Left lung (tissue), 4 donors: ENCODE measurements at regions not wholly inside any gene's neighbourhood (a gene's known extent, or its start where the extent isn't known, plus 50 kb on each side); places are given as distances from the start of the nearest gene placed in this dataset.

Source experiments
- ATAC-seq: fragments of 200-7000 bp; cut with Tn5 transposase; one replicate; pipeline ENCODE4 v1.9.1; 2020; ENCODE audit warnings: moderate library complexity
- DNase-seq, 4 donors: peaks; one replicate each; pipeline ENCODE4 v3.0.0-alpha.2; 2013 to 2020
- H3K27ac ChIP-seq, 2 donors: fragments of 200-600 bp; sonication (generic) in 1 of 2; one replicate each; pipeline versions ENCODE4 v1.5.0 to v1.8.0; 2020 to 2021
- H3K27me3 ChIP-seq, 2 donors: fragments of 200-600 bp; sonication (generic) in 1 of 2; one replicate each; pipeline versions ENCODE4 v1.5.0 to v1.8.0; 2020 to 2021
- H3K36me3 ChIP-seq, 2 donors: fragments of 200-600 bp; sonication (generic) in 1 of 2; one replicate each; pipeline versions ENCODE4 v1.5.0 to v1.8.0; 2020 to 2021
- H3K4me1 ChIP-seq, 2 donors: fragments of 200-600 bp; one replicate each; pipeline ENCODE4 v1.8.0; 2021
- H3K4me3 ChIP-seq, 2 donors: fragments of 200-600 bp; sonication (generic) in 1 of 2; one replicate each; pipeline versions ENCODE4 v1.5.0 to v1.8.0; 2020 to 2021; ENCODE audit warnings: mild to moderate bottlenecking in 1 of 2
- H3K9me3 ChIP-seq, 2 donors: fragments of 200-600 bp; sonication (generic) in 1 of 2; one replicate each; pipeline versions ENCODE4 v1.5.0 to v1.8.0; 2020 to 2021
- intact Hi-C, 2 donors: fragments of 100-400 bp; cut with DNase I; formaldehyde crosslinking; loops; one replicate each; pipeline versions ENCODE4 v1.11.2 to v1.14.2; 2022
- TF ChIP-seq, protein P1 (sequence below), 2 donors: fragments of 200-600 bp; sonication (generic) in 1 of 2; IDR thresholded peaks; one replicate each; pipeline versions ENCODE4 v1.5.0 to v1.8.0; 2021; ENCODE audit warnings: antibody characterized with exemption in 2 of 2
- donor health status: DM: no; HTN: yes; CAD: no.
- donor health status: DM: no; HTN: no; CAD: no.

DNA sequence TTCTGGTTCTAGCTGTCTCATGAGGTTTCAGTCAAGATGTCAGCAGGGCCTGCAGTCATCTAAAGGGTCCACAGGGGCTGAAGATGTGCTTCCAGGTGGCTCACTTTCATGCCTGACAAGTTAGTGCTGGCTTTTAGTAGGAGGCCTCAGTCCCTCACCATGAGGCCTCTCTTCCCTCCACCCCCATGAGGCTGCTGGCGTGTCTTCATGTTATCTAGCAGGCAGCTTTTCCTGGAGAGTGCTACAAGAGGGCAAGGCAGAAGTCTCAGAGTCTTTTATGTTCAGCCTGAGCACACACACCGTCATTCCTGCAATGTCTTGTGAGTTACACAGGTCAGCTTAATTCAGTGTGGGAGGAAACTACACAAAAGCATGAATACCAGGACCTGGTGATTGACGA, 769.9 kb downstream of the HDGFL1 start:
- ATAC-seq, result no peak

DNA sequence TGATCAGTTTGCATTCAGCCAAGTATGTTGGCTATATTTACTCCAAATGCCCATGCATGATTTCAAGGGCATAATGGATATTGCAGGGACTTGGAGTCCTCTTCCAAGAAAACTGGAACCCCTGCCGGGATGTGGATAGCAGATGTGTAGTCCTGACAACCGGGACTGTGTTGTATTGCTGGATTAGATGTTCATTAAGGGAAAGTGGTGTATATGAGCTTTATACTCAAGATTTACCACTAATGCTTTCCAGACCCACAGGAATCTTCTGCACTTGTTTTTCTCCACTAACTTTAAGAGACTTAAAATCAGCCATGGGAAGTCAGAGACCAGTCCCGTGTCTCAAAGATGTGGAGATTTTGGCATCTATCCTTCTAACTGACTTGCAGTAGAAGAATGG, 770.9 kb downstream of the HDGFL1 start:
- no peak overlapping the region for H3K27ac ChIP-seq
- H3K9me3 ChIP-seq, result peaks cover 0 to 8% of the 10 kb centered on the region in 2 donors
- ATAC-seq (no peak), DNase-seq (no peak)
- H3K27me3 ChIP-seq, result no peaks in the 10 kb centered on the region
- TF ChIP-seq, protein P1, sequence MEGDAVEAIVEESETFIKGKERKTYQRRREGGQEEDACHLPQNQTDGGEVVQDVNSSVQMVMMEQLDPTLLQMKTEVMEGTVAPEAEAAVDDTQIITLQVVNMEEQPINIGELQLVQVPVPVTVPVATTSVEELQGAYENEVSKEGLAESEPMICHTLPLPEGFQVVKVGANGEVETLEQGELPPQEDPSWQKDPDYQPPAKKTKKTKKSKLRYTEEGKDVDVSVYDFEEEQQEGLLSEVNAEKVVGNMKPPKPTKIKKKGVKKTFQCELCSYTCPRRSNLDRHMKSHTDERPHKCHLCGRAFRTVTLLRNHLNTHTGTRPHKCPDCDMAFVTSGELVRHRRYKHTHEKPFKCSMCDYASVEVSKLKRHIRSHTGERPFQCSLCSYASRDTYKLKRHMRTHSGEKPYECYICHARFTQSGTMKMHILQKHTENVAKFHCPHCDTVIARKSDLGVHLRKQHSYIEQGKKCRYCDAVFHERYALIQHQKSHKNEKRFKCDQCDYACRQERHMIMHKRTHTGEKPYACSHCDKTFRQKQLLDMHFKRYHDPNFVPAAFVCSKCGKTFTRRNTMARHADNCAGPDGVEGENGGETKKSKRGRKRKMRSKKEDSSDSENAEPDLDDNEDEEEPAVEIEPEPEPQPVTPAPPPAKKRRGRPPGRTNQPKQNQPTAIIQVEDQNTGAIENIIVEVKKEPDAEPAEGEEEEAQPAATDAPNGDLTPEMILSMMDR (IDR thresholded peaks at IDR 0.05), result no peak
- no peaks in the 10 kb centered on the region for H3K4me1 ChIP-seq
- no peaks in the 10 kb centered on the region for H3K36me3 ChIP-seq
- H3K4me3 ChIP-seq, result no peak overlapping the region
- intact Hi-C loops, result no loop called here

More for the DNA sequence above, 769.9 kb downstream of the HDGFL1 start:
- Histone ChIP-seq H3K9me3 (peaks cover 0 to 10% of the 10 kb centered on the region in 2 donors), H3K4me3 (no peak overlapping the region), H3K4me1 (no peaks in the 10 kb centered on the region), H3K27me3 (no peaks in the 10 kb centered on the region), H3K36me3 (no peaks in the 10 kb centered on the region), H3K27ac (no peak overlapping the region)
- TF ChIP-seq, protein P1 (IDR thresholded peaks at IDR 0.05), result no peak
- DNase-seq, result no peak
- intact Hi-C loops, result no loop called here

DNA sequence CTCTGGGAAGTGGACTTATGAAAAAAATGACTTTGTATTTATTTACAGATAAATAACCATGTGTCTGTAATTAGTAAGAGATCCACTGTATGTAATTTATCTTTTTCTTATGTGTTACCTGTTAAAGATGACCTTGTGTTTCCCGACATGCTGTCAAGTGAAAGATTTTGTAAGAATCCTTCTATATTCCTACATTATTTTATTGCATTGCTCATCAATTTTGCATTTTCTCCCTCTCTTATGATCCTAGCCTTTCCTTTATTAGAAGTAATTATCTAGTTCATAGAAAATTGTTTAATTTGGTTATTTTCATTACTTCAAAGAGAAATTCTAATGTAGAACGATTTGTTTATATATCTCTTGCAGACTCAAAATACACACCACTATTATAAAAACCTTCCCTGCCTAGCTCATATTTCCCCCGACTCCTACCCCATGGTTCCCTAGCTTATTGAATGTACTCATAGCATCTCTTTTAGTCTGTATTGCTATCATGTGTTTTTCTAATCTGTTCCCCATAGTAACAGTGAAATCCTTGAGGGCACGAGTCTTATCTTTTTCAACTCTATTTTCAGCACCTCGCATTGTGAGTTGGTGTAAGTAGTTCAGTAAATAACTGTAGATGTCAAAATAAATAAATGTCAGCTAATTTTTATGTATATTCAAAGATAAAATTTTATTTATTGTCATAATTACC, 774.4 kb downstream of the HDGFL1 start:
- intact Hi-C loops, result no loop called here
- Histone ChIP-seq H3K4me3 (no peak overlapping the region), H3K4me1 (no peaks in the 10 kb centered on the region), H3K9me3 (no peaks in the 10 kb centered on the region), H3K27me3 (no peaks in the 10 kb centered on the region), H3K27ac (no peak overlapping the region), H3K36me3 (no peaks in the 10 kb centered on the region)
- DNase-seq (no peak), ATAC-seq (no peak)
- TF ChIP-seq, protein P1 (IDR thresholded peaks at IDR 0.05), result no peak

DNA sequence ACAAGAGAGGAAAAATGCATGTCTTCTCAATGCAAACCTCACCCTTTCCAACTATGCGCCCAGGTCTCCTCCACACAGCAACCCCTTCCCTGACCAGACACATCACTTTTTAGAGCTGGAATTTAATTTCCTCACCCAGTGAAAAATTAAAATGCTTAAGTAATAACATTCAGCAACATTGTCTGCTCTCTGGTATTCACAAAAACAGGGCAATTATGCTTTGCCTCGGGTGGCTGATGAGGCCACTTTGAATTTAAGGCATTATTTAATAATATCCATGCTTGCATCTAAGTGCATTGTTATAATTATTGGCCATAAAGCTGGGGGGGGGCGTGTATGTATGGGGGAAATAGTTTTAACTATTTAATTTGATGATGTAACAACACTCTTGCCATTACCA, 777.8 kb upstream of the NRSN1 start:
- TF ChIP-seq, protein P1 (IDR thresholded peaks at IDR 0.05), result no peak
- no peak for ATAC-seq
- intact Hi-C loops, result no loop called here

DNA sequence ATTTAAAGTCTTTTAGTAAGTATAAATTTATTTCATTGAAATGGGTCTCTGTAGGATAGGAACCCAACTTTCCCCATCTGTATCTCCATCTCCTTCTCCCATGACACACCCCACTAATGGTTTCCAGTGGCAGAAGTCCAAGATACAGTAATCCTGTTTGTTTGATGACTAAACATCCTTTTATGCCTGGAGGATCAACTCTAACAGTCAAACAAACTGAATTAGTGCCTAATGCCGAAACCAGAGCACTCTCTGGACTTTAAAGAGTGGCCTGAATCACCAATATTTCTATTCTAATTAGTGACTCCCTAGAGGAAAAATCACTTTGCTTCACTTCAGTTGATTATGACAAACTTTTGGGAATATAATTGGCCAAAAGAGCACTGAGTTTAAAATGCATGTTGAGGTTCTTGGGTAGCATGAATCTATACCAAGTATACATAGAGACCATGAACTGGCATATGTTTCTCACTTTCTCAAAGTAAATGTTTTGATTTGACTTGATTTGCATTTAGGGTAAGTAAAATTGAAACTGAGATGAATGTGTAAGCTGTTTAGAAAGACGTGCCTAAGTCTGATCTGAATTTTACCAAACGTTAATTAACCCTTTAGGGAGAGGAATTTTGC, 776.4 kb upstream of the NRSN1 start:
- Histone ChIP-seq H3K9me3 (no peaks in the 10 kb centered on the region), H3K4me1 (no peaks in the 10 kb centered on the region), H3K36me3 (no peaks in the 10 kb centered on the region), H3K27me3 (no peaks in the 10 kb centered on the region), H3K4me3 (no peak overlapping the region), H3K27ac (no peak overlapping the region)
- TF ChIP-seq, protein P1 (IDR thresholded peaks at IDR 0.05), result no peak
- ATAC-seq (no peak), DNase-seq (no peak)
- intact Hi-C loops, result no loop called here

More for the DNA sequence above, 777.8 kb upstream of the NRSN1 start:
- Histone ChIP-seq H3K9me3 (no peaks in the 10 kb centered on the region), H3K27me3 (no peaks in the 10 kb centered on the region), H3K27ac (no peak overlapping the region), H3K4me3 (no peak overlapping the region), H3K4me1 (no peaks in the 10 kb centered on the region), H3K36me3 (no peaks in the 10 kb centered on the region)
- DNase-seq, result no peak
